PC-3 (cell line): ENCODE measurements at regions not wholly inside any gene's neighbourhood (a gene's known extent, or its start where the extent isn't known, plus 50 kb on each side); places are given as distances from the start of the nearest gene placed in this dataset.

ENCODE experiments used
- CTCF ChIP-seq: fragments of 300-600 bp; sonication (generic); conservative IDR thresholded peaks from 2 replicates; pipeline ENCODE4 v1.5.1; 2017; ENCODE audit warnings: antibody characterized with exemption, low read depth, mild to moderate bottlenecking, low read length
- EZH2 ChIP-seq: fragments of 300-600 bp; sonication (generic); IDR thresholded peaks from one replicate; pipeline ENCODE4 v1.6.1; 2017; ENCODE audit warnings: antibody characterized with exemption, mild to moderate bottlenecking, low read length; ENCODE audit not compliant: unreplicated experiment

GRCh38 chr16:48682971-48683370, 73.0 kb upstream of the N4BP1 start:
- TF ChIP-seq CTCF (no peak), EZH2 (no peak)
